H7 (cell line): ENCODE measurements at regions not wholly inside any gene's neighbourhood (a gene's known extent, or its start where the extent isn't known, plus 50 kb on each side); places are given as distances from the start of the nearest gene placed in this dataset.
A peak's percentile ranks its signal among the peaks of the same experiment; 100 is the strongest.

Source experiments
- DNase-seq: peaks from one replicate; pipeline ENCODE4 v3.0.0; 2012
- H3K27me3 ChIP-seq: 2 replicates; pipeline ENCODE4 v1.6.0; 2011; ENCODE audit warnings: mild to moderate bottlenecking, low read length; ENCODE audit not compliant: control insufficient read depth, insufficient read depth
- H3K36me3 ChIP-seq: replicated peaks from 2 replicates; pipeline ENCODE4 v1.5.1; 2011; ENCODE audit warnings: low read length; ENCODE audit not compliant: control insufficient read depth, insufficient read depth
- H3K4me3 ChIP-seq: 2 replicates; pipeline ENCODE4 v1.5.1; 2011; ENCODE audit warnings: low read depth, mild to moderate bottlenecking, control low read depth, low read length, moderate library complexity; ENCODE audit not compliant: insufficient read depth

- Histone ChIP-seq H3K27me3 (no peaks in the 10 kb centered on the region), H3K36me3 (no peaks in the 10 kb centered on the region), H3K4me3 (no peak overlapping the region)
- no peak for DNase-seq
Measured at GRCh38 chr1:115233598-115233997, 104.5 kb downstream of the NGF start.

- no peaks in the 10 kb centered on the region for H3K36me3 ChIP-seq
- no peak overlapping the region for H3K4me3 ChIP-seq
- DNase-seq: no peak
- no peaks in the 10 kb centered on the region for H3K27me3 ChIP-seq
Measured at GRCh38 chr1:115230281-115230680, 107.8 kb downstream of the NGF start.

GRCh38 chr1:115229016-115229415 lies 109.0 kb downstream of the NGF start:
- no peak for DNase-seq
- H3K27me3 ChIP-seq: no peaks in the 10 kb centered on the region
- H3K36me3 ChIP-seq: no peaks in the 10 kb centered on the region
- no peak overlapping the region for H3K4me3 ChIP-seq

DNA sequence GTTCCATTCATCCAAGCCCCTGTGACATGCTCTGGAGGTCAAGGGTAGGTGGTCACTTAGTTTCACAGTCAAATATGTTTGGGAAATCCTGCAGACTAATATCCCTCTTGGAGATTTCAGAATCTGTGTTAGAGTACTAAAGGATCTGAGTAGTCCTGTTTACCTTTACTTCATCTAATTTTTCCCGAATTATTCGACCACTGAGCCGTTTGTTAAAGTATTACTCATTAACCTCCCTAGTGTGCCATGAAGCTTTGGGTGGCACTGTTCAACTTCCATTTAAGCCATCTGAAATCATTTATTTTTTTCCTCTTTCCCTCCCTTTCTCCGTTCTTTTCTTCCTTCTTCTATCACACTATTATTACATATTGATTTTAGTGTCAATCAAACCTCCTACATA lies 109.9 kb downstream of the NGF start:
- DNase-seq: no peak
- H3K27me3 ChIP-seq: no peaks in the 10 kb centered on the region
- H3K36me3 ChIP-seq: no peaks in the 10 kb centered on the region
- H3K4me3 ChIP-seq: no peak overlapping the region

GRCh38 chr1:115227346-115228082 lies 110.5 kb downstream of the NGF start:
- no peak for DNase-seq
- Histone ChIP-seq H3K36me3 (no peaks in the 10 kb centered on the region), H3K4me3 (no peak overlapping the region), H3K27me3 (no peaks in the 10 kb centered on the region)

DNA sequence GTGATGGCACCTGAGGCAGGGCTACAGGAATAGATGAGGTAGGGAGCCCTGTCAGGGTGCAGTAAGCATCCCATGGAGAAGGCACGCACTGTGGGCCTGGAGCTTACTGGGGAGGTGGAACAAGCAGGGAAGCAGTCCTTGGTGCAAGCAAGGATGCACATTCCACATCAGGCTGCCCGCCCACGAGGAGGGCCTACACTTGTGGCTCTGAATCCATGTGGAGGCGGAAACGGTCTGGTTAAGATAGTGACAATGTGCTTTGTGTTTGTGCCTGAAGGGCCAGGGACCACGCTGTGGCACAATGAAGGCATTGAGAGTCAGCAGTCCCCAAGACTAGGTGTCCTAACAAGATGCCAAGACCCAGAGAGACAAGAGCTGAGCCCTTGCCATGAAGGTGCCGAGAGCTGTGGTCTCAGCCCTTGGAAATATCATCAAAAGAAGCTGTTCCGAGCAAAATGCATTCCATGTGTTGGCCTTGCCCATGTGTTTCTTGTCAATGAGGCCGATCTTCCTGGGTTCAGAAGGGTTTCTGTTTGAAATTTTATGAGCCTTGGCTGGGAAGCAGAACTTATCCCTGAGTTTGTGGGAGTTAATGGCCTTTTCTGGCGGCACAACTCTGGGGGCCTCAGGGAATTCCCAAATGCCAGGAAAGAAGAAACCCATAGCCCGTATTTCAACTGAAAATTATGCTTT lies 111.9 kb downstream of the NGF start:
- H3K27me3 ChIP-seq: no peaks in the 10 kb centered on the region
- H3K36me3 ChIP-seq: no peaks in the 10 kb centered on the region

GRCh38 chr1:115224636-115225035 lies 113.4 kb downstream of the NGF start:
- Histone ChIP-seq H3K4me3 (no peak overlapping the region), H3K36me3 (no peaks in the 10 kb centered on the region), H3K27me3 (no peaks in the 10 kb centered on the region)
- DNase-seq: no peak

More for the DNA sequence above, 111.9 kb downstream of the NGF start:
- DNase-seq: no peak
- no peak overlapping the region for H3K4me3 ChIP-seq

- no peak for DNase-seq
- no peaks in the 10 kb centered on the region for H3K27me3 ChIP-seq
- no peak overlapping the region for H3K4me3 ChIP-seq
- no peaks in the 10 kb centered on the region for H3K36me3 ChIP-seq
Measured at GRCh38 chr1:115222616-115223402, 115.2 kb downstream of the NGF start.

DNA sequence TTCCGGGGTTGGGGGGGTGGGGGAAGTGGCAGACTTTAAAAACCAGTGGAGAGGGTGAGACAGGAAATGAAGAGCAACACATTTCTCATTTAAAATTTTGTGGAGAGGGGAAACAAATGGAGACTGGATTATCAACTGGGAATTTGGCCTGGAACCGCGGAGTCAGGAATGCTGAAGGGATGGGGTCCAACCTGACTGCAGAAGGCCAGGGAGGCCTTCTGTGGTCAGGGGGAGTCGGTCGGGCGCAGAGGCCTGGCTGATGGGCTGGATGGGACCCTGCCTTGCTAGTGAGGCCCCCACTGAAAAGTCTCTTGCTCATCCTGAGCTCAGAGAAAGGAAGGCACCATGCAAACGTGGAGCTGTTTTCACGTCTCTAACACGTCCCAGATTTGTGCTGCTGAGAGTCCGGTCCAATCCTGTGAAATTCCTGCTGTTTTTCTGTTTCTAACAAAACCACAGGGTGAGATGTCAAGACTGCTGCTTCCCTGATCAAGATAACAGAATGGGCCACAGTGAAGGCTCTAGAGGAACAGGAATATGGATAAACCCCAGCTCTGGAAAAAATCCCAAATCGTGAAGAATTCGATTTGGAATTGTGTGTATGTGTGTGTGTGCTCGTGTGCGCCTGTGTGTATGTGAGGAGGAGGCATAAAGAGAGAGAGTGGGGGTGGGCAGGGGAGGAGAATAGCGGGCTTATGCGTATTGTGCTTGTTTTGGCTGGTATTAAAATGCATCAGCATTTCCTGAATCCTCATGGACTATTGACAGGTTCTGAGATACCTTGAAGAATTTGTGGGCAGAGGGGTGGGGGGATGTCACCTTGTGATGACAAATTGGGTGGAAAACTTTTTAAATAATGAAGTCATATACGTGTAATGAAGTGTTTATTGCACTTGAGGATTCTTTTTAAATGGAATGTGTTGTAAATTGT lies 117.4 kb downstream of the NGF start:
- Histone ChIP-seq H3K4me3 (no peak overlapping the region), H3K27me3 (no peaks in the 10 kb centered on the region), H3K36me3 (no peaks in the 10 kb centered on the region)
- DNase-seq: no peak

- H3K27me3 ChIP-seq: no peaks in the 10 kb centered on the region
- peak; percentile 27 for DNase-seq
- no peak overlapping the region for H3K4me3 ChIP-seq
- no peaks in the 10 kb centered on the region for H3K36me3 ChIP-seq
Measured at GRCh38 chr1:115219927-115220326, 118.1 kb downstream of the NGF start.

DNA sequence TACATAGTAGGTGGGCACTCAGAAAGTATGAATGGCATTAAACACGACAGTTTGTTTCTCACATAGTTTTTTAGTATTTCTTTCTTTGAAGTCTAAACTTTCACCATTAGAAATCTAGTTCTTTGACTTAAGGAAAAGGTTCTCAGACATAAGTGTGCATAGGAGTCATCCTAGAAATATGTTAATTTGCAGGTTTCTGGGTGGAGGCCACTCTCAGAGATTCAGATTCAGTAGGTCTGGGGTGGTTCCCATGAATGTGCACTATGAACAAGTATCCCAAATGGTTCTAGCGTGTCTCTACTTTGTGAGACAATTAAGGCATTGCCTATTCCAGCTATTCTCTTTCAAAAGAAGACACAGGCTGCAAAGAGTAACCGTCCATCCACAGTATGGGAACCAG lies 119.3 kb downstream of the NGF start:
- Histone ChIP-seq H3K4me3 (no peak overlapping the region), H3K27me3 (no peaks in the 10 kb centered on the region), H3K36me3 (no peaks in the 10 kb centered on the region)
- DNase-seq: no peak

GRCh38 chr1:115218034-115218405 lies 120.0 kb downstream of the NGF start:
- DNase-seq: no peak
- H3K27me3 ChIP-seq: no peaks in the 10 kb centered on the region
- H3K36me3 ChIP-seq: no peaks in the 10 kb centered on the region
- H3K4me3 ChIP-seq: no peak overlapping the region

DNA sequence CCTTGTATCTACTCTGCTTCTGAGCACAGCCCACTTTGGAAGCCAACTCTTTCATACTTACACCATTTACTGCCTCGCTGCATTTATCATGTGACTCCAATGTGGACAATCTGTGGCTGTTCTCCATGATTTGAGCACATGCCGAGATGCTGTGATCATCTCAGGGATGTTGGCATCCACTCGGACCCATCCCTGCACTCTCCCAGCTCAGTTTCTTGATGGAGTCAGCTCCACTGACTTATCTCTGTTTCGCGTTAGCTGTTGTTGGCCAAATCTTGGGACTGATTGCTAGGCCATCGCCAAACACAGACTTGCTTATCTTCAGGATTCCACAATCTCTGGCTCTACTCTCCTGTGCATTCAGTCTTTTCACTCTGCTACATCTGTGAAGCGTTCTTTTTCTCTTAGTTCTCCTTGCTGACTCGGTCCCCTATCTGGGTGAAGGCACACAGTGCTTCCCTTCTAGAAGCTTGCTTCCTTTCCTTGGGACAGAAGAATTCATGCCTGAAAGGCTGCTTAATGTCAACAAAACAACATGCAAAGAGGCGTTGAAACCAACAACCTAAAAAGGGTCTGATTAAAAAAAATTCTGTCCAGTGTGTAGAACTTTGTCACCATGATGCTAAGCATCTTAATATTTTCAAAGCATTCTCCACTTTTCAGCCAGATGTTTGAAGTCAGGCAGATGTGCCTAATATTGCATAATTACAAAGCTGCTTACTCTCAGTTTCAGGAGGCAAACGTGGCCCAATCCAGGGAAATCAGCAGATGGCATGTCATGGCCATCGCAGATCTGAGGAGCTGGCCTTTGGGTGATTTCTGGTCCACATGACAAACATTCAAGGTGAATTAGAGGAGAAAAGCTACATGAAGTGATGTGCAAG lies 120.7 kb downstream of the NGF start:
- Histone ChIP-seq H3K27me3 (no peaks in the 10 kb centered on the region), H3K4me3 (no peak overlapping the region), H3K36me3 (no peaks in the 10 kb centered on the region)
- no peak for DNase-seq
